WTC11 (cell line): ENCODE measurements at regions not wholly inside any gene's neighbourhood (a gene's known extent, or its start where the extent isn't known, plus 50 kb on each side); places are given as distances from the start of the nearest gene placed in this dataset.

Source experiments
- GABPB1 ChIP-seq: sonication (generic); formaldehyde crosslinking; IDR thresholded peaks from 2 replicates; pipeline ENCODE4 v1.8.1; 2023; ENCODE audit warnings: mild to moderate bottlenecking, missing genetic modification reagents
- JUN ChIP-seq: sonication (generic); formaldehyde crosslinking; IDR thresholded peaks from 2 replicates; pipeline ENCODE4 v1.8.0; 2023; ENCODE audit warnings: mild to moderate bottlenecking, missing genetic modification reagents
- ZNF121 ChIP-seq: sonication (generic); formaldehyde crosslinking; IDR thresholded peaks from 2 replicates; pipeline ENCODE4 v1.8.0; 2023; ENCODE audit warnings: missing genetic modification reagents
- ZNF423 ChIP-seq: fragments of 250-450 bp; sonication (Bioruptor Pico); IDR thresholded peaks from 2 replicates; pipeline ENCODE4 v2.1.2; 2022; ENCODE audit warnings: mild to moderate bottlenecking, moderate library complexity

DNA sequence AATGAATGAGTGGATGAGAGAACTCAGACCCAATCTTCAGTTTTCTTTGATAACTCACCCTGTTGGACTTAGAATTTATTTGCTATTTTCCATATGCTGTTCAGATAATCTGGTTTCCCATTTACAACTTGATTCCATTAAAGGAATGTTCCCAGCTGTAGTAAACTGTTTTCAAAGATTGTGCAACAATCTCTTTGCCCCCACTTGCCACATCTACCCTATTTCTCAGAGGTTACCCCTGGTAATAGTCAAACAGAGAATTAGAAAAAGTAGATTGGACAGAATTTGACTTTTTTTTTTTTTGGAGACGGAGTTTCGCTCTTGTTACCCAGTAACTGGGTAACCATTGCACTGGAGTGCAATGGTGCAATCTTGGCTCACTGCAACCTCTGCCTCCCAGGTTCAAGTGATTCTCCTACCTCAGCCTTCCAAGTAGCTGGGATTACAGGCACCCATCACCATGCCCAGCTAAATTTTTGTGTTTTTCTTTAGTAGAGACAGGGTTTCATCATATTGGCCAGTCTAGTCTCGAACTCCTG lies 93.4 kb upstream of the SIX2 start:
- TF ChIP-seq ZNF423: no peak
- TF ChIP-seq GABPB1 (CRISPR knock-in tag): no peak
- TF ChIP-seq JUN (CRISPR knock-in tag): no peak
- TF ChIP-seq ZNF121 (CRISPR knock-in tag): no peak
